ENCODE measurements at regions not wholly inside any gene's neighbourhood (a gene's known extent, or its start where the extent isn't known, plus 50 kb on each side); places are given as distances from the start of the nearest gene placed in this dataset.

DNA sequence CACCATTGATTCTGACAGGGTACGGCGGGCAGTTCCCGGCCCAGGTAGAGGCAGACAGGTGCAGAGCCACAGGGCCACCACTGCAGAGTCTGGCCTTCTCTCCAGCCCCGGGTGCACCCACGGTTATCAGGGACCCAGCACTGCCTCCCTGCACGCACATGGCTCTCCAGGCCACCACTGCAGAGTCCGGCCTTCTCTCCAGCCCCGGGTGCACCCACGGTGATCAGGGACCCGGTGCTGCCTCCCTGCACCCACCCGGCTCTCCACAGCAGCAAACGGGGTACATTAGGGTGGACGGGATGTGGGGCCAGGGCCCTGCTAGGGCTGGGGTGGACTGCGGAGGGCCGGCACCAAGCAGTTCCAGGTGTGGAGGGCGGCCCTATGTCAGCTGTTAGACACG, 272.9 kb downstream of the BRD1 start:
- TF ChIP-seq, protein P1, sequence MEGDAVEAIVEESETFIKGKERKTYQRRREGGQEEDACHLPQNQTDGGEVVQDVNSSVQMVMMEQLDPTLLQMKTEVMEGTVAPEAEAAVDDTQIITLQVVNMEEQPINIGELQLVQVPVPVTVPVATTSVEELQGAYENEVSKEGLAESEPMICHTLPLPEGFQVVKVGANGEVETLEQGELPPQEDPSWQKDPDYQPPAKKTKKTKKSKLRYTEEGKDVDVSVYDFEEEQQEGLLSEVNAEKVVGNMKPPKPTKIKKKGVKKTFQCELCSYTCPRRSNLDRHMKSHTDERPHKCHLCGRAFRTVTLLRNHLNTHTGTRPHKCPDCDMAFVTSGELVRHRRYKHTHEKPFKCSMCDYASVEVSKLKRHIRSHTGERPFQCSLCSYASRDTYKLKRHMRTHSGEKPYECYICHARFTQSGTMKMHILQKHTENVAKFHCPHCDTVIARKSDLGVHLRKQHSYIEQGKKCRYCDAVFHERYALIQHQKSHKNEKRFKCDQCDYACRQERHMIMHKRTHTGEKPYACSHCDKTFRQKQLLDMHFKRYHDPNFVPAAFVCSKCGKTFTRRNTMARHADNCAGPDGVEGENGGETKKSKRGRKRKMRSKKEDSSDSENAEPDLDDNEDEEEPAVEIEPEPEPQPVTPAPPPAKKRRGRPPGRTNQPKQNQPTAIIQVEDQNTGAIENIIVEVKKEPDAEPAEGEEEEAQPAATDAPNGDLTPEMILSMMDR (IDR thresholded peaks at IDR 0.05), result no peak
- TF ChIP-seq POLR2AphosphoS5 (IDR thresholded peaks at IDR 0.05) (no peak), POLR2A (IDR thresholded peaks at IDR 0.05) (no peak)
